ENCODE measurements at regions not wholly inside any gene's neighbourhood (a gene's known extent, or its start where the extent isn't known, plus 50 kb on each side); places are given as distances from the start of the nearest gene placed in this dataset.
A peak's percentile ranks its signal among the peaks of the same experiment; 100 is the strongest.

DNA sequence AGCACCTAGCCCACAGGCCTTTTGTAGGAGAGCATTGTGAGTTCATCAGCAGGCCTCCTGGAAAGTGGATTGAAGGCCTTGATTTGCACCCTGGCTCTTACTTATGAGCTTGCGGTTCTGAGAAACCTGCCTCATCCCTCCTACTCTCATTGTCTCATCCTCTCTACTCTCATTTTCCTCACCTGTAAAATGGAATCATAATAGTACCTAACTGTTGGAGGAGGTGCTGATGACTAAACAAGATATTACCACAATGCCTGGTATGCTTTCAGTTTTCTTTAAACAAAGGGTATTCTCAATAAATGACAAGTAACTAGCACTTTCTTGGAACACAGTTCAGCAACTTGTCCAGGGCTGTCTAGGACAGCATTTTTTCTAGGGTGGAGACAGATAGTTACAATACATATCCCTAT is 243.1 kb upstream of the MAF start:
- no peak overlapping the region for H3K4me3 ChIP-seq (replicated peaks in 1 of 2; ENCODE audit: low read depth in 2 of 2, low read length in 2 of 2)
- TF ChIP-seq, protein P1, sequence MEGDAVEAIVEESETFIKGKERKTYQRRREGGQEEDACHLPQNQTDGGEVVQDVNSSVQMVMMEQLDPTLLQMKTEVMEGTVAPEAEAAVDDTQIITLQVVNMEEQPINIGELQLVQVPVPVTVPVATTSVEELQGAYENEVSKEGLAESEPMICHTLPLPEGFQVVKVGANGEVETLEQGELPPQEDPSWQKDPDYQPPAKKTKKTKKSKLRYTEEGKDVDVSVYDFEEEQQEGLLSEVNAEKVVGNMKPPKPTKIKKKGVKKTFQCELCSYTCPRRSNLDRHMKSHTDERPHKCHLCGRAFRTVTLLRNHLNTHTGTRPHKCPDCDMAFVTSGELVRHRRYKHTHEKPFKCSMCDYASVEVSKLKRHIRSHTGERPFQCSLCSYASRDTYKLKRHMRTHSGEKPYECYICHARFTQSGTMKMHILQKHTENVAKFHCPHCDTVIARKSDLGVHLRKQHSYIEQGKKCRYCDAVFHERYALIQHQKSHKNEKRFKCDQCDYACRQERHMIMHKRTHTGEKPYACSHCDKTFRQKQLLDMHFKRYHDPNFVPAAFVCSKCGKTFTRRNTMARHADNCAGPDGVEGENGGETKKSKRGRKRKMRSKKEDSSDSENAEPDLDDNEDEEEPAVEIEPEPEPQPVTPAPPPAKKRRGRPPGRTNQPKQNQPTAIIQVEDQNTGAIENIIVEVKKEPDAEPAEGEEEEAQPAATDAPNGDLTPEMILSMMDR (IDR thresholded peaks at IDR 0.05; ENCODE audit: low read depth, low read length): no peak
- DNase-seq (ENCODE audit: low read depth in 2 of 2): no peak

DNA sequence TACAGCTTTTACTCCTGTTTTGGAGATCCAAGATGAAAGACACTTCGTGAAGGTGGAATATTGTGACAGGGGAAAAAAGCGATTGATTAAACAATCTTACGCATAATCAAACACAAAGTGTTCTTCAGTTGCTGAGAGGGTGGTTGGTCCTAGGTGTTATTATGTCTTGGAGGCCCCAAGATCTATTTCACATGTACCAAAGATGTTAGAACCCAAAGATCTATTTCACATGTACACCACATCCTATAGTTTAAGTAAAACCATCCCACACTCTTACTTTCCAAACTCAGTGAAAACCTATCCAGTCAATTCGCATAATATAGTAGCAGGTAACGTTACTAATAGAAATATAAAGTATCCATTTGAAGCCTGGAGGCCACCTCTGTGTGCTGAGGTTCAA is 242.6 kb upstream of the MAF start:
- TF ChIP-seq, protein P1 (IDR thresholded peaks at IDR 0.05; ENCODE audit: low read depth, low read length): no peak

DNA sequence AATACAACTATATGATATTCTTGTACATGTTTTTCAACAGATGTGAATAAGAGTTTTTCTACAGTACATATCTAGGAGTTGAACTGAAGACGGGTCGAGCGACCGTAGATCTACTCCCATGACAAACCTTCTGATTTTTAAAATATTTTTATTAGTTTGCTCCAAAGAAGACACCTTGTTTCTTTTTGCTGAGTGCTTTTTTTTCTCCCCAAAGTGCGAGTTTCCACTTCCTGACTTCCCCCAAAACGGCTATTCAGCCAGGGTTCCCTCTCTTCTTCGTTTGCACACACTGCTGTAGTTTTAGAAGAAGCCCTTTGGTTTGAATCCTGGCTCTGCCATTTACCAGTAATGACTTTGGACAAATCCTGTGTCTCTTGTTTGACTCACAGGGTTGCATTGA is 241.7 kb upstream of the MAF start:
- DNase-seq (ENCODE audit: low read depth in 2 of 2): no peak
- TF ChIP-seq, protein P1 (IDR thresholded peaks at IDR 0.05; ENCODE audit: low read depth, low read length): no peak
- no peak overlapping the region for H3K4me3 ChIP-seq (replicated peaks in 1 of 2; ENCODE audit: low read depth in 2 of 2, low read length in 2 of 2)

More for the DNA sequence above, 242.6 kb upstream of the MAF start:
- DNase-seq (ENCODE audit: low read depth in 2 of 2): no peak
- no peak overlapping the region for H3K4me3 ChIP-seq (replicated peaks in 1 of 2; ENCODE audit: low read depth in 2 of 2, low read length in 2 of 2)

GRCh38 chr16:79839466-79840341 is 239.2 kb upstream of the MAF start:
- no peak overlapping the region for H3K4me3 ChIP-seq (replicated peaks in 1 of 2; ENCODE audit: low read depth in 2 of 2, low read length in 2 of 2)
- DNase-seq (ENCODE audit: low read depth in 2 of 2): peak in 1 of 2 donors; percentile 6
- TF ChIP-seq, protein P1 (IDR thresholded peaks at IDR 0.05; ENCODE audit: low read depth, low read length): no peak

DNA sequence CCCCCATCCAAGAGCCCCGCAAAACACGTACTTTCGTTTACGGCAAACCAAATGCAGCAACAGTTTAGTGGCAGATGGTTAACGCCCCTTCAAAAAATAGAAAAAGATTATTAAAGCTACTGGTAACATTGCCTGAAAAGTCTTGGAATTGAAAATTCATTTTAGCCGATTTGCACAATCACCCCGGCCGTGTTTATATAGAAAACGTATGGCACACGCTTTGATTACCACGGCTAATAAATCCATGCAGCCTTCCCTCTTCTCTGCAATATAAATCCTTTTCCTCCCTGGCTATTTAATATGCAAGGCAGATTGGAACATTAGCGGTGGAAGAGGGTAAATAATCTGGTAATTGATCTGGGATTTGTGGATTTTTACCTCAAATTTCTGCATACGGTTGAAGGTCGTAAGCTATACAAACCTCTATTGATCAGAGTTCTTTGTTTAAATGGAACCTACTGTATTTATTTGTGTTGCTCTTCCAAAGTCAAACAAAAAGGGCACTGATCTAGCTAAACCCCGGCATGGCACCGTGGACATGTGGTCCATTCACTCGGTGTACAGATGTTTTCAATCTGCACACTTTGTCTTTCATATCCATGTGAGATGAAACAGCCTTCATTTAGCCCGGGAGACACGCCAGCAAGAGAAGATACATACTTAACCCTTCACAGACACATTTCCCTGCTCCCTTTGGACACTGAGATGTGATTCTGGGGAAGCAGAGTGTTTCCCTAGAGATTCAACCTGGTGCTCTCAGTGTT is 238.1 kb upstream of the MAF start:
- no peak overlapping the region for H3K4me3 ChIP-seq (replicated peaks in 1 of 2; ENCODE audit: low read depth in 2 of 2, low read length in 2 of 2)
- peak in 1 of 2 donors; percentile 6 for DNase-seq (ENCODE audit: low read depth in 2 of 2)
- TF ChIP-seq, protein P1 (IDR thresholded peaks at IDR 0.05; ENCODE audit: low read depth, low read length): no peak

DNA sequence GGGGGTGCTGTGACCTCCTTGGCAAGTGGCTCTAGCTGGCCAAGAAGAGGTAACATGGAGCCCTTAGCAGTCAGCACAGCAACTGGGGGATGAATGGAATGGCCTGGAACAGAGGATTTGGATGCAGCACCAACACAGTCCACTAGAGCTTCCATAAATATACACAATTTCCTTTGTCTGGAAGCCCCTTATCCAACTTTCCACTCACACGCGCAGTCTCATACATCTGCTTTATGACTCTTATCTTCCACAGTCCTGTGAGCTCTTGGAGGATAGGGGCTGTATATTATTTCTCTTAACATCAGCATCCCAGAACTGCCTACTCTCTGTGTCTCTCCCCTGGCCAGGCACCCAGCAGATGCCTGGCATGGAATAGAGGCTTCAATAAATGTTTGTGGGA is 235.6 kb upstream of the MAF start:
- TF ChIP-seq, protein P1 (IDR thresholded peaks at IDR 0.05; ENCODE audit: low read depth, low read length): no peak
- DNase-seq (ENCODE audit: low read depth in 2 of 2): no peak
- no peak overlapping the region for H3K4me3 ChIP-seq (replicated peaks in 1 of 2; ENCODE audit: low read depth in 2 of 2, low read length in 2 of 2)
